Stomach (tissue), 8 donors: ENCODE measurements at regions not wholly inside any gene's neighbourhood (a gene's known extent, or its start where the extent isn't known, plus 50 kb on each side); places are given as distances from the start of the nearest gene placed in this dataset.

Source experiments
- DNase-seq, 2 donors: peaks; one replicate each; pipeline versions ENCODE4 v3.0.0 to v3.0.0-alpha.2; 2013 to 2019
- H3K27ac ChIP-seq, 5 donors: fragments of 200-600 bp in 4 of 5; sonication (generic) in 4 of 5; one replicate each; pipeline ENCODE4 v1.5.1; 2013 to 2019; ENCODE audit warnings: mild to moderate bottlenecking in 1 of 5, moderate library complexity in 1 of 5
- H3K27me3 ChIP-seq, 3 donors: fragments of 200-600 bp; sonication (generic); one replicate each; pipeline ENCODE4 v1.5.1; 2017 to 2019; ENCODE audit warnings: mixed run types in 1 of 3
- H3K36me3 ChIP-seq, 4 donors: fragments of 200-600 bp; sonication (generic); 1 replicate in 3 of 4; 2 replicates in 1 of 4; pipeline ENCODE4 v1.5.1; 2016 to 2019
- H3K4me1 ChIP-seq, 4 donors: fragments of 200-600 bp; sonication (generic); one replicate each; pipeline ENCODE4 v1.5.1; 2016 to 2019
- H3K4me3 ChIP-seq, 4 donors: fragments of 200-600 bp; sonication (generic) in 3 of 4; one replicate each; pipeline ENCODE4 v1.5.1; 2016 to 2019; ENCODE audit warnings: mild to moderate bottlenecking in 1 of 4
- H3K9me3 ChIP-seq, 4 donors: fragments of 200-600 bp; sonication (generic); one replicate each; pipeline ENCODE4 v1.5.1; 2016 to 2019
- CTCF ChIP-seq, 7 experiments: fragments of 450-650 bp in 4 of 7; fragments of 200-600 bp in 3 of 7; sonication (generic) in 3 of 7; IDR thresholded peaks; one replicate each; pipeline ENCODE4 v1.5.1; 2016 to 2019; ENCODE audit warnings: antibody characterized with exemption in 7 of 7, control low read depth in 2 of 7, mild to moderate bottlenecking in 1 of 7
- EP300 ChIP-seq: sonication (generic); formaldehyde crosslinking; IDR thresholded peaks from one replicate; pipeline ENCODE4 v1.6.1; 2017; ENCODE audit warnings: antibody characterized with exemption
- POLR2A ChIP-seq, 4 donors: fragments of 450-650 bp; IDR thresholded peaks; one replicate each; pipeline ENCODE4 v1.6.1; 2016; ENCODE audit warnings: antibody characterized with exemption in 4 of 4, control low read depth in 2 of 4, mild to moderate bottlenecking in 1 of 4, moderate library complexity in 1 of 4
- POLR2AphosphoS5 ChIP-seq, 3 donors: sonication (generic); formaldehyde crosslinking; IDR thresholded peaks; one replicate each; pipeline ENCODE4 v1.6.1; 2016; ENCODE audit warnings: antibody characterized with exemption in 3 of 3
- WGBS, 5 donors: extraction: QIAGEN DNeasy Blood & Tissue Kit in 3 of 5; methylation state at CpG; one replicate each; pipeline versions ENCODE4 v1.1.5 to v1.1.7; 2013 to 2018; 5-methylcytosine and 5-hydroxymethylcytosine counted together
- intact Hi-C: fragments of 100-400 bp; cut with DNase I; formaldehyde crosslinking; loops from one replicate; pipeline ENCODE4 v1.15.1; 2023; ENCODE audit warnings: low total_unique reads
- donor health status: healthy with polysubstance abuse.
- donor health status: Bipolar disorder and iron deficiency.
- donor health status: healthy.

- no peak for TF ChIP-seq CTCF (IDR thresholded peaks at IDR 0.05)
- no peak for TF ChIP-seq POLR2AphosphoS5 (IDR thresholded peaks at IDR 0.05)
- TF ChIP-seq EP300, result no peak
- TF ChIP-seq POLR2A (IDR thresholded peaks at IDR 0.05), result no peak
- 67 to 81% (median 69%) methylated on average over 8 to 10 of the region's 10 CpGs for WGBS, 5 donors
Measured at GRCh38 chr4:131499141-131499873, 1649.8 kb upstream of the PCDH10 start.

GRCh38 chr4:131509521-131509920 is 1639.6 kb upstream of the PCDH10 start:
- intact Hi-C loops, result no loop called here
- no peaks in the 10 kb centered on the region for H3K9me3 ChIP-seq
- WGBS, 5 donors, result 33 to 52% (median 37%) methylated on average over 3 of the region's 3 CpGs

More at GRCh38 chr4:131499141-131499873, 1649.8 kb upstream of the PCDH10 start:
- intact Hi-C loops, result no loop called here
- H3K27me3 ChIP-seq, result no peaks in the 10 kb centered on the region
- no peaks in the 10 kb centered on the region for H3K4me1 ChIP-seq
- H3K36me3 ChIP-seq, result no peaks in the 10 kb centered on the region
- no peak overlapping the region for H3K4me3 ChIP-seq
- peaks cover 0 to 6% (median 0%) of the 10 kb centered on the region in 4 donors for H3K9me3 ChIP-seq
- no peak for DNase-seq
- no peak overlapping the region for H3K27ac ChIP-seq

GRCh38 chr4:131526686-131527085 is 1622.4 kb upstream of the PCDH10 start:
- Histone ChIP-seq H3K9me3 (no peaks in the 10 kb centered on the region), H3K27ac (no peak overlapping the region), H3K36me3 (no peaks in the 10 kb centered on the region), H3K27me3 (no peaks in the 10 kb centered on the region), H3K4me3 (no peak overlapping the region), H3K4me1 (no peaks in the 10 kb centered on the region)
- TF ChIP-seq EP300 (no peak), CTCF (IDR thresholded peaks at IDR 0.05) (no peak), POLR2AphosphoS5 (IDR thresholded peaks at IDR 0.05) (no peak), POLR2A (IDR thresholded peaks at IDR 0.05) (no peak)
- 56 to 71% (median 67%) methylated on average over 1 of the region's 1 CpG for WGBS, 5 donors
- intact Hi-C loops, result no loop called here
- DNase-seq, result no peak

More at GRCh38 chr4:131509521-131509920, 1639.6 kb upstream of the PCDH10 start:
- Histone ChIP-seq H3K27me3 (no peaks in the 10 kb centered on the region), H3K4me3 (no peak overlapping the region), H3K36me3 (no peaks in the 10 kb centered on the region), H3K4me1 (no peaks in the 10 kb centered on the region), H3K27ac (no peak overlapping the region)
- TF ChIP-seq CTCF (IDR thresholded peaks at IDR 0.05), result no peak
- TF ChIP-seq POLR2A (IDR thresholded peaks at IDR 0.05), result no peak
- TF ChIP-seq POLR2AphosphoS5 (IDR thresholded peaks at IDR 0.05), result no peak
- TF ChIP-seq EP300, result no peak
- DNase-seq, result peak in 1 of 2 donors; percentile 29

- no peak for TF ChIP-seq EP300
- no peak for TF ChIP-seq CTCF (IDR thresholded peaks at IDR 0.05)
- TF ChIP-seq POLR2AphosphoS5 (IDR thresholded peaks at IDR 0.05), result no peak
- TF ChIP-seq POLR2A (IDR thresholded peaks at IDR 0.05), result no peak
- H3K4me3 ChIP-seq, result no peak overlapping the region
- intact Hi-C loops, result no loop called here
- no peak overlapping the region for H3K27ac ChIP-seq
- no peaks in the 10 kb centered on the region for H3K36me3 ChIP-seq
- 72 to 84% (median 82%) methylated on average over 6 of the region's 6 CpGs for WGBS, 5 donors
- H3K9me3 ChIP-seq, result no peaks in the 10 kb centered on the region
- H3K4me1 ChIP-seq, result no peaks in the 10 kb centered on the region
- no peak for DNase-seq
- no peaks in the 10 kb centered on the region for H3K27me3 ChIP-seq
Measured at GRCh38 chr4:131531087-131531486, 1618.0 kb upstream of the PCDH10 start.
